ENCODE measurements at regions not wholly inside any gene's neighbourhood (a gene's known extent, or its start where the extent isn't known, plus 50 kb on each side); places are given as distances from the start of the nearest gene placed in this dataset.

GRCh38 chr13:78201411-78201810 lies 282.8 kb upstream of the EDNRB start:
- no peak for DNase-seq

DNA sequence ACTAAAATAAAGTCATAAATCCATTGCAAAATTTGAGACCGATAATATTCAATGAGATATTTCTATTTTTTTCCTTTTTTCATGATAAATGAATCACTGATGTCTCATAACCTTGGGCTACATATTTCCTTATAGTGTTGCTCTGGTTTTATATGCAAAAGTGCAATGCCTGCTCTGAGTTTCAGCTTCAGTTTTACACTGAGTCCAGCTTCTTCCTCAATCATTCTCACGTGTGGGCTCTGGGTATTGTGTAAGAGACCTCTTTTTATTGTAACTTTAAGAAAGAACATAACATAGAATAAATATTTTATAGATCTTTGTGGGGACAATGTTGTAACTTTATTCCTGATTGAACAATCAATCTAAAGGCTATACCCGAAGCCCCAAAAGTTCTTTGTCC lies 280.2 kb upstream of the EDNRB start:
- DNase-seq = peak; percentile 14

DNA sequence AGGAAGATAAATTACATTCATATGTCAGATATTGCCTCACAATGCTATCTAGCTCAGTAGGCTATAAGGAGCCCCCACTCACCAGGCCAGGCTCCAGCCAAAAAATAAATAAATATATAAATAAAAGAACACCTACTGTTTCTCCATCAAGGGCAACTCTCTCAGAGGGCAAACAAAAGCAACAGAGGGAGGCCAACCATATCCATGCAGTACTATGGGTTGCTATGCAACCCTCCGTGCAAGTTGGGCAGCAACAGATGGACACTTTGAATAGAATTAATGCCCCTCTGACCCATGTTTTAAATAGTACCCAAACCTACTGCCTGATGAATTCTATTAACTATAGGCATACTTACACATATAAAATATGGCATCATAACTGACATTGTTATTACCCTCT lies 279.8 kb upstream of the EDNRB start:
- DNase-seq = peak; percentile 83

GRCh38 chr13:78197231-78197630 lies 278.6 kb upstream of the EDNRB start:
- no peak for DNase-seq

DNA sequence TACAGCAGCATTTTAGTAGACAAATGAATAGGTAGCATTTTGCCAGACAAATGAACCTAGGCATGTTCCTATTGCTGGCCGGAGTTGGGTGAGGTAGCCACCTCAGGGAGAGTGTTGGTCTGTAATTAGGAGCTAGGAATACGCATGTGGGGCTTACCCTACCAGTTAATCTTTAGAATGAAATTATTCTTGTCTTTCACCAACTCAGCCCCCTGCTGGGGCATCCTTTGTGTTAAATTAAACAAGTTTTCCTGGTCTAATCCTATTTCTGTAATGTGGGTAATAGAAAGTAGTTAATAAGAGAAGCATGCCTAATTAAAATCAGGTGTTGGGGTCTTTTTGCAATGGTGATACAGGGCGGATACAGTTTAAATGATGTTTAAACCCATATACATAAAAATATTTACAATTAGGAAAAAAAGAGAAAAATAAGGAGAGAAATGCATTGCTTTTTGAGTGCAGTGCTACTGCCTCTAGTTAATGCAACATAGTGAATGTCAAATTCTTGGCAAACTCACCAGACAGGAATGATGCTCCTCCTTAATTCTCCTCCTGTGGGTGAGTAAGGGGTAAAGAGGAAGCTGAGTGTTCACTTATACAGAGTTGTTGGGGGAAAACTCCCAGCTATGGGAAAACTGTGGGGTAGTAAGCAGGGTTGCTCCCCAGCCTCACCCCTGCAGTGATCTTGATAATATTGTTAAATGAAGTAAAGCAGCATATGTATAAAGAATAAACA lies 276.4 kb upstream of the EDNRB start:
- DNase-seq = peak; percentile 21

- DNase-seq = no peak
Observed at GRCh38 chr13:78193846-78194245, 275.2 kb upstream of the EDNRB start.

DNA sequence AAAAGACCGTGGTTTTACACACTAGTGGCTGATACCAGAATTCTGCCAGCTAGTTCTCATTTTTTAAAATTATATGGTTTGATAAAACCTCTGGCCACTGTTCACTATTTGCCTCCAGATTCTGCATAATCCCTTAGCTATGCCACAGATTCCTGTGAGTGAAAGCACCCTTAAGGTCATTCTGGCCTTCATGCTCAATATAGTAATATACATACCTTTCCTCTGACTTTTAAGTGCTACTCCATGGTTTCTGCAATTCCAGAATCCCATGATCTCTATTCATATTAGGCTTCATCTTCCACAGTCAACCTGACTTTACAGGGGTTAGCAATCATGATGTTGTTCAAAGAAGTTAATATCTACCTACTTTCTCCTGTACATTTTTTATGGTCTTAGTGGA lies 274.1 kb upstream of the EDNRB start:
- no peak for DNase-seq

GRCh38 chr13:78190296-78190695 lies 271.7 kb upstream of the EDNRB start:
- DNase-seq = no peak

- DNase-seq = peak; percentile 22
Observed at GRCh38 chr13:78187781-78188180, 269.1 kb upstream of the EDNRB start.

- DNase-seq = no peak
Observed at GRCh38 chr13:78185700-78186099, 267.1 kb upstream of the EDNRB start.

DNA sequence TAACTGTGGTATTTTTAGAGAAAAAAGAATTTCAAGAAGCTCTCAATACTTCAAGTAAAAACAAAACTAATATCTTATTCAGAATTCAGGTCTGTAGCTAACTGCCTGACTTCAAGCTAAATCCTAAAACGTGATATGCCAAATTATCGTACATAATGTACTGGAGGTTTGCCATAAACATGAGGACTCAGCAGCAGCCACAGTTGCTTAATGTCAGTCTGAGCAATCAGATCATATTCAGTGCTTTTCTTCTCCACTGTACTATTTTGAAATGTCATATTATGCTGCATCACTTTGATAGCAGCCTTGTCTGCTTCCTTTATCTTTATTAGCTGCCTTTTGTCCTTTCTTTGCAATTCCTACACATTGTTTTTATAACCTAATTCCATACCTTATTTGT lies 265.1 kb upstream of the EDNRB start:
- no peak for DNase-seq

GRCh38 chr13:78182813-78183212 lies 264.2 kb upstream of the EDNRB start:
- DNase-seq = no peak

DNA sequence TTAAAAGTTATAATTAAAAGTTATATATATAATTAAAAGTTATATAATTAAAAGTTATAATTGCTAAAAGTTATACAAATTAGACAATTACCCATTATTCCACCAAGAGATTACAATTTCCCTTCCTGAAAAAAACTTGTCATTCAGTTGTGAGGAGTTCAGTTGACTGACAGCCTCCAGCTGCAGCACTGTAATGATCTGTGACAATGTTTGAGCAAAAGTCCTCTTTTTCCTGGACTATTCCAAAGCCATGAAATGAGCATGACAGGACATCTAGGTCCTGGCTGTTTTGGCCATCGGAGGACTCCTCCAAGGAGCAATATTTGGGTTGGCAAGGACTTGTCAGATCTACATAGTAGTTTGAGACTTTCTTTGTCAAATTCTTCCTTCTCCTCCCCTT lies 258.7 kb upstream of the EDNRB start:
- DNase-seq = no peak

- DNase-seq = no peak
Observed at GRCh38 chr13:78176880-78177279, 258.2 kb upstream of the EDNRB start.

- DNase-seq = no peak
Observed at GRCh38 chr13:78169386-78169785, 250.8 kb upstream of the EDNRB start.

DNA sequence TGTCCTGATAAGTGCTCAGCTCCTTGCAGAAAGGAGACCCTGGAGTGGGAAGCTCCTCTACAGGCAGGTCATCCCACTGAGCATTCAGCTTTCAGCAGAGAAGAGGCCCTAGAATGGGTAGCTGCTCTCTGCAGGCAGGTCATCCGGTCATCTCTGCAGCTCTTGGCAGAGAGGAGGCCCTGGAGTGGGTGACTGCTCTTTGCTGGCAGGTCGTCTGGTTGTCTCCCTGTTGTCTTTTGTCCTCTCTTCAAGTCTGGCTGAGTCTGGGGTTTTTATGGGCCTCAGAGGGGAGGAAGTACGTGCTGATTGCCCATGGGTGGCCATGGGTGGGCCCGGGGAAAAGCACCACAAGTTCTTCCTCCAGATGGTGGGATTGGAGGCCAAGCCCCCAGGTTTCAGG lies 250.3 kb upstream of the EDNRB start:
- DNase-seq = no peak

DNA sequence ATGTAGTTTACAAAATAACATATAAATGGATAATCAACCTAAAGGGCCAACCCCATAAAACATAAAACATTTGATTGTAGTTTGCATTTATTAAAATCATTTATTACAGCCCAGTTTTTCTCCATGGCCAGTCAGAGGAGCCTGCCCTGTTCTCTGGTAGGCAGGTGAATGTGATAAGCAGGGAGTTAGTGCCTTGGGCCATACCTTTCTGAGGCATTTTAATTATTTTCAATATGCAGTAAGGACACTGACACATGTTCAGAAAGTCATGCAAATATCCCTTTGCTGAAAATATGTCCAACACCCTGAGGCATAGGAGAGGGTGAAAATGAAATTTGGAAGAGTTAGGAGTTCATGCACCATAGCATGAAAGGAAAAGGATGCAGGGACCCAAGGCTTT lies 242.6 kb upstream of the EDNRB start:
- DNase-seq = no peak

GRCh38 chr13:78160793-78161192 lies 242.2 kb upstream of the EDNRB start:
- DNase-seq = peak; percentile 4

DNA sequence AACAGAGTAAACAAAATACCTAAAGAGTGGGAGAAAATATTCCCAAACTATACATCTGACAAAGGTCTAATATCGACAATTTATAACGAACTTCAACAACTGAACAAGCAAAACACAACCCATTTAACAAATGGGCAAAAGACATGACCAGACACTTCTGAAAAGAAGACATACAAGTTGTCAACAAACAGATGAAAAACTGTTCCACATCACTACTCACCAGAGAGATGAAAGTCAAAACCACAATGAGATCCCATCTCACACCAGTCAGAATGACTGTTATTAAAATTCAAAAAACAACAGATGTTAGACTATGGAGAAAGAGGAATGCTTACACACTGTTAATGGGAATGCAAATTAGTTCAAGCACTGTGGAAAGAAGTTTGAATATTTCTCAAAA lies 233.8 kb upstream of the EDNRB start:
- no peak for DNase-seq

- no peak for DNase-seq
Observed at GRCh38 chr13:78147905-78148304, 229.3 kb upstream of the EDNRB start.

- no peak for DNase-seq
Observed at GRCh38 chr13:78145276-78145675, 226.6 kb upstream of the EDNRB start.

DNA sequence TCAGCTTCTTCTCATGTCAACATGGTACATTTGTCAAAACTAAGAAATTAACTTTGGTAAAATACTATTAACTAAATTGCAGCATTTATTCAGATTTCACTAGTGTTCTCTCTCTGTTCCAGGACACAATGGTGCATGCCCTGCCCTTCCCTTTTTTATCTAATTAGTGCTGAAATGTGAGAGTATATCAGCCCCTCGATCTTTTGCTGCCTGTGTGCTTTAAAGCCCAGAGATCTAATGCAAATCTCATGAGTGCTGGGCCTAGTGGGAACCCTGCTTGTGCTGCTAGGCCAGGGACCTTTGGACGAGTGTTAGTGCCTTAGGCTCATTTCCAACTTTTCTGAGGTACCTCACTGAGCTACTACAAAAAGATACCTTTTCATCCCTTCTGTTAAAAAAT lies 221.1 kb upstream of the EDNRB start:
- DNase-seq = no peak

- DNase-seq = no peak
Observed at GRCh38 chr13:78138756-78139155, 220.1 kb upstream of the EDNRB start.

DNA sequence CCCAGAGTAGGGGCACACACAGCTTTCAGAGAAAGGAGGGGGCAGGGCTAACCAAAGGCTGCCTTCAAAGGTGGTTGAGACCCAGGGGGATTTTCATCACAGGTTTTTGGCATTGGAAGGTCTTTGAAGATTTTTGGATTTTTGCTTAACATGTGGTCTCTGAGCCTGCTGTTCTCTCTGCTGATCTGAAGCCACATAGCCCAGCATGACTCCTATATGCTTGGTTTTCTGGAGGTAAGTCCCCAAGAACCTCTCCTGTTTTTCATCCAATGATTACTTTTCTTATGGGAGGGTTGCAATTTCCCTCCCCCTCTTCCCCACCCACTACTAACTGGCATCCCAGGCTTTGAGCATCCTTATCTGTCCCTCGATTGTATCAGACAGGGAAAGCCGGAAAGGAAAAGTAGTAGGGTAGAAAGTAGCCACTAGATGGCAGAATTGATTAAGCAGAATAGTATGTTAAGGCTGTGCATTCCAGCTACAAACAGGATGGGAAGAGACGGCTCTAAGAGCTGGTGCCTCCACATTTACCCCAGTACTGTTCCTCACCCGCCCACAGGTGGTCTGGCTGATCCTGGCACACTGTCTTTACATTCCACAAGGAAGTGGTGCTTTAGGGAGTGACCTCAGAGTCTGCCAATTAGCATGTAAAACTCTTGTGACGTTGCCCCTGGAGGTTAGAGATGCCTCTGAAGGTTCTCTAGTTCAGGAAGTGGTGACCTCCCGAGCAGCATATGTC lies 218.9 kb upstream of the EDNRB start:
- peak; percentile 64 for DNase-seq

- no peak for DNase-seq
Observed at GRCh38 chr13:78136966-78137365, 218.3 kb upstream of the EDNRB start.

Data from NCI-H69 (cell line).